Superior temporal gyrus (tissue), 1 donor: ENCODE measurements at regions not wholly inside any gene's neighbourhood (a gene's known extent, or its start where the extent isn't known, plus 50 kb on each side); places are given as distances from the start of the nearest gene placed in this dataset.
"Not testable (repeated sequence)": the region's sequence is repeated elsewhere in the genome, so short reads cannot be mapped to it uniquely, and the experiment has no call there.

Experiments used
- DNase-seq: peaks from one replicate; pipeline ENCODE4 v3.0.0-alpha.2; 2016; ENCODE audit errors: extremely low spot score

- no peak for DNase-seq
These were observed 201.9 kb downstream of the MOXD1 start for GRCh38 chr6:132199343-132199742.

DNA sequence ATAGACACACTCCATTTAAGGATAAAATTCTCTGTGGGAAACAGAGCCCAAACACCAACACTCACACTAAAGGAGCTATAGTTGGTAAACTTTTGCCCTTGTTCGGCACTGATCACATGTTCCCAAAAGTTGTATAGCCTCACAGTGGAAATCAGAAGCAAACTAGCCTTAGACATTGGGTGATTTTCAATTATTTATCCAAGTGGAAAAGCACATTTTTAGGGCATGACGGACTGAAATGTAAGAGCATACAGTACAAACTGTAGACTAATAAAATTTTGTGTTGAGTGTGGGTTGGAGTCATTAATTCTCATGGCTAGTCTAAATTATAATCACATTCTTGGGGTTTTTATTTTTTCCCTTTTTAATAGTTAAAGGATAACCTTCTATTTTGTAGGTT, 202.4 kb downstream of the MOXD1 start:
- no peak for DNase-seq

DNA sequence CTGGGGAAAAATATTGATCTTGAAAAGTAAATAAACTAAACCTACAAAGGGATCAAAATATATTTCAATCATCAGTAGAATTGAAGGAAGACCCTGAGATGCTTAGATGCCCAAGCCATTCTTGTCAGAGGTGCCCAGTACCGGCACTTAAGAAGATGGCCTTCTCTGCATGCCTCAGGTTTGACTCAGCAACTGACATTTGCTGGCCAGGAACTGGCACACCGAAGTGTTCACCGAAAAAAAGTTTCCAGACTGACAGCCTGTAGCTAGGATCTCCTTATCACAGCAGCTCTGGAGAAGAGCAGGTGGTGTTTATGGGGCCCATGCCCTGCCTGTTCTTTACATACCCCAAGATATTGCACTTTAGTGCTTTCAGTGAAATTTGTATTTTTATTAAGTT, 203.2 kb downstream of the MOXD1 start:
- no peak for DNase-seq

GRCh38 chr6:132194529-132194928, 206.7 kb downstream of the MOXD1 start:
- no peak for DNase-seq

GRCh38 chr6:132192631-132193030, 208.6 kb downstream of the MOXD1 start:
- DNase-seq = no peak

- no peak for DNase-seq
These were observed 210.5 kb downstream of the MOXD1 start for GRCh38 chr6:132190815-132191175.

- no peak for DNase-seq
These were observed 211.0 kb downstream of the MOXD1 start for GRCh38 chr6:132190097-132190814.

DNA sequence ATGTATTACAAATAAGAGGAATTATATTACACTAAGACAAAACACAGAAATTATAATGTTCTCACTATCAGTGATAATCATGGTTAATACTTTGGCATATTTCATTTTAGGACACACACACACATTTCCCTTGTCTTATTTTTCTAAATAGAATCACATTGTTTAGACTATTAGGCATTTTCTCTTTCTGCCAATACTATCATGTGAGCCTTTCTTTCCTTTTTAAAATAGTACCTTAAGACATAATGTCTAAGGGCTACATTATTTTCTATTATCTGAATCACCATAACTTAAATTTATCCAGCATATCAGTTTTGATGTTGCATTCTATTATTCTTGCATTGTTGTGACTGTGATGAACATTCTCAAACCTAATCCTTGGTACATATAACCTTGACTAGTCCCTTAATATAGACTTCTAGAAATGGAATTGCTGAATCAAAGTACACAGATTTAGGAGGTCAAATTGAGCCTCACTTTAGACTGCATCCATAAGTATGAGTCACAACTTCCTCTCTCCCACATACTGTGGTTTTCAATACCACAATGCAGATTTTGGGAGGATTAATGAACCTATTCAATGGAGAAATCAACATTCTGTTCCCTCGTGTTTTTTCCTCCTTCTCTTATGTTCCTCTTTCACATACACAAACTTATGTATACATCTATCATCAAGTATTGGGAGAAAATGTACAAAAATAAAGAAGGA, 212.6 kb downstream of the MOXD1 start:
- no peak for DNase-seq

- no peak for DNase-seq
These were observed 213.5 kb downstream of the MOXD1 start for GRCh38 chr6:132187816-132188215.

DNA sequence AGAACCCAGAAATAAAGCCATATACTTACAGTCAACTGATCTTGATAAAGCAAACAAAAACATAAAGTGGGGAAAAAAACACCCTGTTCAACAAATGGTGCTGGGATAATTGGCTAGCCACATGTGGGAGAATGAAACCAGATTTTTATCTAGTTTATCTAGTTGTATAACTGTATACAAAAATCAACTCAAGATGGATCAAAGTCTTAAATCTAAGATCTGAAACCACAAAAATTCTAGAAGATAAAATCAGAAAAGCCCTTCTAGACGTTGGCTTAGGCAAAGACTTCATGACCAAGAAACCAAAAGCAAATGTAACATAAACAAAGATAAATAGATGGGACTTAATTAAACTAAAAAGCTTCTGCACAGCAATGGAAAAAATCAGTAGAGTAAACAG, 216.3 kb downstream of the MOXD1 start:
- DNase-seq = not testable (repeated sequence)

GRCh38 chr6:132179955-132180354, 221.3 kb downstream of the MOXD1 start:
- no peak for DNase-seq

DNA sequence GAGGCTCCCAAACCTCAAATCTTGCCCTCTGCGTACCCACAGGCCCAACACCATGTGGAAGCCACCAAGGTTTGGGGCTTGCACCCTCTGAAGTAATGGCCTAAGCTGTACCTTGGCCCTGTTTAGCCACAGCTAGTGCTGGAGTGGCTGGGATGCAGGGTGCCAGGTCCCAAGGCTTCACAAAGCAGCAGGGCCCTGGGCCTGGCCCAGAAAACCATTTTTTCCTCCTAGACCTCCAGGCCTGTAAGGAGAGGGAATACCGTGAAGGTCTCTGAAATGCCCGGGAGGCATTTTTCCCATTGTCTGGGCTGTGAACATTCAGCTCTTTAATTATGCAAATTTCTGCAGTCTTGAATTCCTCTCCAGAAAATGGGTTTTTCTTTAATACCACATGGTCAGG, 223.7 kb upstream of the CCN2 start:
- DNase-seq = no peak

- DNase-seq = no peak
These were observed 217.8 kb upstream of the CCN2 start for GRCh38 chr6:132168961-132169360.

GRCh38 chr6:132167929-132168892, 217.0 kb upstream of the CCN2 start:
- no peak for DNase-seq

DNA sequence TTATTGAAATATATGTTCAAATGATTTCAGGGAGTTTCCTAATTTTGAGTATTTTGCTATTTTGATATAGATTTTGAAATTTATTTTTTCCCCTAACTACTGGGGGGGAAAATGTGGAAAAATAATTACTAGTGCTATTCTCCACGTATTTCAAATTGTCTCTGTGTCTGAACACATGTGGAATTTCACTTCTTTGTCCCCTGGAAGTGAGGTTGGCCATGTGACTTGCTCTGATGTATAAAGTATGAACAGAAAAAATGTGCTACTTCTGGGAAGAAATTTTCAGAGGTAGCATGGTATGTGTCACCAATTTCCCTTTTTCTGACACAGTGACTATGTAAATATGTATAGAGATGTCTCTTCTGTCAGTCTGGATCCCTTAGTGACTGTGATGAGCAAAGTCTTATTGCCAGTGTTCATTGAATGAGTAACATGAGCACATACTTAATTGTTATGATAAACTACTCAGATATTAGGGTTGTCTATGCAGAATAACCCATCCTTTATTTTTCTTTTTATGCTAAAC, 215.4 kb upstream of the CCN2 start:
- no peak for DNase-seq

- no peak for DNase-seq
These were observed 214.5 kb upstream of the CCN2 start for GRCh38 chr6:132165677-132166076.

GRCh38 chr6:132161283-132161682, 210.1 kb upstream of the CCN2 start:
- DNase-seq = peak; percentile 79

DNA sequence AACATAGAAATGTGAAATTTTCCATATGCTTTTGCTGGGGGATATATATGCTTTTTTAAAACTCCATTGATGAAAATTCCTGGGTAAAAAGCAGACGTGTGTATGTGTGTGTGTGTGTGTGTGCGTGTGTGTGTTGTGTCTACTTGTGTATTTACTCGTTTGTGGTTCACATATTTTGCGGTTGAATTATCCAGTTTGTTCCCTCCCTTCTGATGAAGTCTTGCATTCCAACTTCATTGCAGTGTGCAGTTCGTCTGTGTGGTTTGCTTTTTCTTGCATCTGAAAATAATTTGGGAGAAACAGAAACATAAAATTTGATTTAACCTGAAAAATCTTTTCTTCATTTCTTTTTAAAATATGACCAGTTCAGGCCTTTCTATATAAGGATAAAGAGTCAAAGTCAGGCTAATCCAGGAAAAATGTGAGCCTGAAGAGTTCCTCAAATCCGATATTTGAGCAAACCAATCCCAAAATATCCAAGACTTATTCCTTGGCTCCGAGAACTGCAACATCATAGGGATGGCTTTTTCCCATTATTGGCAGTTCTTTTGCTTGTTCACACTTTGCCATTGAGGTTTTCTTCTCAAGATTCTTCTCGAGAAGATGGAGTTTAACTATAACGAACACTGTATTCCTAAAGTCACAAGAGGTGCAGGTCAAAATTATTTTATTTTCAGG, 202.2 kb upstream of the CCN2 start:
- no peak for DNase-seq

GRCh38 chr6:132147530-132148011, 196.4 kb upstream of the CCN2 start:
- DNase-seq = no peak

DNA sequence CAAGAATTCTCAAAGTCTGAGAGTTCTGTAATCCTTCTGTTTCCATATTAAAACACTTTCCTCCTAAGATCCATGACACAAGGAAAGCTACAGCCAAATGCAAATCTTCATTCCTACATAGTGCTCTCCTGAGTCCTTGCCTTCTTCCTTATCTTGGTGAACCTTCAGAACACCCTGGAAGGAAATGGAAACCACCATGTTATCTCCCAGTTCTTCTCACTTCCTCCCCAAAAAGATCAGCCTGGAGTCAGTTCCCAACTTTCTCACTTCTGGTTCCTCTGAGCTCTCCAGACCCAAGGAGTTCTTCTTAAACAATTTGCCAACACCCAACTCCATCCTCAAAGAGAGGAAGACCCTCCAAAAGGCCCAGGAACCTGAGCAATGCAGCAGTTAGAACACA, 193.3 kb upstream of the CCN2 start:
- DNase-seq = no peak

DNA sequence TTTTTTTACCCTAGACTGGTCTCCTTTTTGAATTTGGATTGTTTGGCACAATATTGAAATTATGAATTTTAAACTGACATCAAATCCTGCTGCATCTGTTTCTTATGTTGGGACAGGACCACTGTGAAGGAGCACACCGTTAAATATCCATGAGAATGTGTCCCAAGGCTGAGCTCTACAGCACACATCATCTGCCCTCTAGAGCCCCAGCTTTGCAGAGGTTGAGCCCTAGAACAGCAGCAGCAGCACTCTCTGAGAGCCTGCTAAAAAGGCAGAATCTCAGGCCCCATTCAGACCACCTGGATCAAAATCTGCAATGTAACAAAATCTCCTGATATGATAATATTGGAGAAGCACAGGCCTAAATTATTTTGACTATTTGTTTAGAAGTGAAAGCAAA, 192.1 kb upstream of the CCN2 start:
- DNase-seq = no peak
